H1 (cell line): ENCODE measurements at regions not wholly inside any gene's neighbourhood (a gene's known extent, or its start where the extent isn't known, plus 50 kb on each side); places are given as distances from the start of the nearest gene placed in this dataset.

Experiments
- CTCF ChIA-PET: fragments of 300-600 bp; sonication (Branson Sonifier 250); formaldehyde crosslinking; loops from one replicate; lab custom pipeline; 2021; ENCODE audit not compliant: partially characterized antibody; lab: Charles Lee
- POLR2A ChIA-PET: fragments of 300-600 bp; sonication (Branson Sonifier 250); formaldehyde crosslinking; loops from one replicate; lab custom pipeline; 2021; ENCODE audit warnings: inconsistent platforms; ENCODE audit not compliant: partially characterized antibody; lab: Charles Lee
- DNase-seq, 2 experiments: peaks; one replicate each; pipeline versions ENCODE4 v3.0.0 to v3.0.0-alpha.2; 2010 to 2022; ENCODE audit warnings: low spot score in 2 of 2, low read depth in 1 of 2, mixed read lengths in 1 of 2
- FAIRE-seq: peaks from 2 replicates; lab custom pipeline; 2011; peaks lifted over from hg19 to GRCh38; lab: Jason Lieb, UNC
- H2AFZ ChIP-seq: 2 replicates; pipeline ENCODE4 v1.8.1; 2012; ENCODE audit warnings: low read length, inconsistent platforms
- H2AK5ac ChIP-seq: 2 replicates; pipeline ENCODE4 v1.6.1; 2013; ENCODE audit warnings: low read depth, low read length
- H2BK120ac ChIP-seq: replicated peaks from 2 replicates; pipeline ENCODE3; 2013; ENCODE audit warnings: low read depth, low read length, inconsistent platforms
- H2BK12ac ChIP-seq: 2 replicates; pipeline ENCODE4 v1.6.1; 2013; ENCODE audit warnings: low read depth, low read length
- H2BK15ac ChIP-seq: 2 replicates; pipeline ENCODE4 v1.6.1; 2013; ENCODE audit warnings: low read length
- H2BK20ac ChIP-seq: 2 replicates; pipeline ENCODE4 v1.6.1; 2013; ENCODE audit warnings: low read length
- H2BK5ac ChIP-seq: 2 replicates; pipeline ENCODE4 v1.6.1; 2013; ENCODE audit warnings: low read depth, low read length
- H3K14ac ChIP-seq: 2 replicates; pipeline ENCODE4 v1.6.1; 2013; ENCODE audit warnings: inconsistent platforms; ENCODE audit not compliant: insufficient read length
- H3K18ac ChIP-seq: 2 replicates; pipeline ENCODE4 v1.6.1; 2013; ENCODE audit warnings: low read length; ENCODE audit errors: extremely low read depth
- H3K23ac ChIP-seq: 2 replicates; pipeline ENCODE4 v1.6.1; 2013; ENCODE audit warnings: inconsistent platforms; ENCODE audit not compliant: insufficient read length
- H3K23me2 ChIP-seq: 2 replicates; pipeline ENCODE4 v1.6.1; 2013; ENCODE audit warnings: low read depth, low read length
- H3K27ac ChIP-seq: 2 replicates; pipeline ENCODE4 v1.6.1; 2011; ENCODE audit warnings: low read depth, low read length, inconsistent platforms
- H3K27me3 ChIP-seq, 4 experiments: replicated peaks in 1 of 4; 1 replicate in 1 of 4; 2 replicates in 3 of 4; pipeline versions ENCODE4 v1.6.1 to v1.8.1; 2011 to 2013; ENCODE audit warnings: low read length in 3 of 4, mild to moderate bottlenecking in 3 of 4, inconsistent platforms in 2 of 4, mixed read lengths in 2 of 4, moderate library complexity in 1 of 4; ENCODE audit not compliant: control insufficient read depth in 3 of 4, insufficient read depth in 3 of 4; ENCODE audit errors: extremely low read depth in 1 of 4
- H3K36me3 ChIP-seq, 4 experiments: 2 replicates each; pipeline versions ENCODE4 v1.6.1 to v1.8.1; 2011 to 2013; ENCODE audit warnings: mild to moderate bottlenecking in 4 of 4, low read length in 3 of 4, moderate library complexity in 2 of 4, control low read depth in 1 of 4, inconsistent platforms in 1 of 4; ENCODE audit not compliant: insufficient read depth in 4 of 4, control insufficient read depth in 2 of 4
- H3K4ac ChIP-seq: replicated peaks from 2 replicates; pipeline ENCODE3; 2013; ENCODE audit warnings: low read length, low read depth, mixed read lengths, inconsistent platforms; ENCODE audit not compliant: insufficient read length
- H3K4me1 ChIP-seq, 4 experiments: replicated peaks in 1 of 4; 1 replicate in 1 of 4; 2 replicates in 3 of 4; pipeline versions ENCODE4 v1.6.1 to v1.8.1; 2011 to 2013; ENCODE audit warnings: low read length in 3 of 4, inconsistent platforms in 2 of 4, mixed read lengths in 1 of 4; ENCODE audit not compliant: insufficient read depth in 4 of 4, control insufficient read depth in 3 of 4
- H3K4me2 ChIP-seq, 2 experiments: 2 replicates each; pipeline versions ENCODE4 v1.6.1 to v1.8.1; 2011 to 2013; ENCODE audit warnings: low read depth in 2 of 2, low read length in 2 of 2, control low read depth in 1 of 2, inconsistent platforms in 1 of 2, mild to moderate bottlenecking in 1 of 2; ENCODE audit not compliant: insufficient read depth in 1 of 2
- H3K4me3 ChIP-seq, 4 experiments: fragments of 200-600, 300-600 bp in 1 of 4; sonication (generic), shearing (Covaris generic), sonication (Bioruptor Twin) in 1 of 4; 2 replicates each; pipeline versions ENCODE4 v1.5.1 to v1.8.1; 2011 to 2016; ENCODE audit warnings: low read length in 4 of 4, low read depth in 3 of 4, control low read depth in 2 of 4, inconsistent platforms in 2 of 4, mild to moderate bottlenecking in 2 of 4, mixed read lengths in 1 of 4, moderate library complexity in 1 of 4; ENCODE audit not compliant: insufficient read depth in 2 of 4; ENCODE audit errors: extremely low read depth in 1 of 4
- H3K56ac ChIP-seq: replicated peaks from 2 replicates; pipeline ENCODE3; 2013; ENCODE audit warnings: low read depth, mild to moderate bottlenecking, mixed read lengths, low read length, inconsistent platforms; ENCODE audit not compliant: insufficient read length
- H3K79me1 ChIP-seq: 2 replicates; pipeline ENCODE4 v1.6.1; 2013; ENCODE audit warnings: low read depth, low read length, control low read depth
- H3K79me2 ChIP-seq, 2 experiments: 2 replicates each; pipeline versions ENCODE4 v1.6.1 to v1.8.1; 2012 to 2013; ENCODE audit warnings: low read length in 2 of 2, mild to moderate bottlenecking in 2 of 2, inconsistent platforms in 1 of 2; ENCODE audit not compliant: insufficient read depth in 2 of 2, control insufficient read depth in 1 of 2
- H3K9ac ChIP-seq, 4 experiments: replicated peaks in 1 of 4; 1 replicate in 1 of 4; 2 replicates in 3 of 4; pipeline versions ENCODE4 v1.6.1 to v1.8.1; 2011 to 2013; ENCODE audit warnings: low read depth in 3 of 4, low read length in 3 of 4, control low read depth in 2 of 4, mild to moderate bottlenecking in 2 of 4, moderate library complexity in 2 of 4, inconsistent platforms in 1 of 4; ENCODE audit errors: extremely low read depth in 1 of 4
- H3K9me3 ChIP-seq, 2 experiments: 2 replicates each; pipeline versions ENCODE4 v1.6.1 to v1.8.1; 2012 to 2013; ENCODE audit warnings: mild to moderate bottlenecking in 2 of 2, moderate library complexity in 2 of 2, control low read depth in 1 of 2, inconsistent platforms in 1 of 2, low read depth in 1 of 2, low read length in 1 of 2, mixed read lengths in 1 of 2; ENCODE audit not compliant: insufficient read depth in 2 of 2
- H4K20me1 ChIP-seq, 2 experiments: replicated peaks in 1 of 2; 2 replicates each; pipeline versions ENCODE3 to v1.8.1; 2011 to 2013; ENCODE audit warnings: inconsistent platforms in 2 of 2, low read length in 2 of 2, mild to moderate bottlenecking in 1 of 2; ENCODE audit not compliant: insufficient read depth in 2 of 2, control insufficient read depth in 1 of 2
- H4K5ac ChIP-seq: 2 replicates; pipeline ENCODE4 v1.6.1; 2013; ENCODE audit warnings: low read length, low read depth, mixed read lengths, inconsistent platforms; ENCODE audit not compliant: insufficient read length
- H4K8ac ChIP-seq: 2 replicates; pipeline ENCODE4 v1.8.0; 2013; ENCODE audit warnings: mild to moderate bottlenecking, moderate library complexity, low read length, inconsistent platforms; ENCODE audit not compliant: insufficient read depth; ENCODE audit errors: extremely low read depth
- H4K91ac ChIP-seq: replicated peaks from 2 replicates; pipeline ENCODE3; 2013; ENCODE audit warnings: low read length, mixed read lengths, inconsistent platforms; ENCODE audit not compliant: insufficient read length
- BRCA1 ChIP-seq: IDR thresholded peaks from 2 replicates; pipeline ENCODE4 v1.6.1; 2012; ENCODE audit warnings: low read depth, low read length, improper control_type of control experiment
- CBX8 ChIP-seq: fragments of 300-800, 300-1000 bp; sonication (generic); IDR thresholded peaks from 2 replicates; pipeline ENCODE4 v1.7.1; 2016; ENCODE audit warnings: low read depth, low read length, borderline replicate concordance
- CHD1 ChIP-seq: IDR thresholded peaks from 2 replicates; pipeline ENCODE4 v1.6.1; 2012; ENCODE audit warnings: low read depth, low read length, improper control_type of control experiment
- CTCF ChIP-seq, 3 experiments: IDR thresholded peaks; 1 replicate in 2 of 3; 2 replicates in 1 of 3; pipeline versions ENCODE4 v1.5.1 to v1.6.1; 2011; ENCODE audit warnings: low read length in 3 of 3, mild to moderate bottlenecking in 3 of 3, inconsistent platforms in 2 of 3, low read depth in 1 of 3, moderate library complexity in 1 of 3; ENCODE audit not compliant: insufficient read depth in 1 of 3; ENCODE audit errors: control extremely low read depth in 1 of 3
- EZH2 ChIP-seq: fragments of 200-600 bp; sonication (generic); IDR thresholded peaks from 2 replicates; pipeline ENCODE4 v1.7.1; 2012; ENCODE audit warnings: low read depth, mild to moderate bottlenecking, moderate library complexity, low read length, inconsistent platforms; ENCODE audit not compliant: severe bottlenecking
- GTF2F1 ChIP-seq: IDR thresholded peaks from 2 replicates; pipeline ENCODE4 v1.6.1; 2012; ENCODE audit warnings: low read depth, low read length, improper control_type of control experiment, borderline replicate concordance
- HDAC6 ChIP-seq: IDR thresholded peaks from one replicate; pipeline ENCODE4 v1.7.1; 2012; ENCODE audit warnings: low read depth, mild to moderate bottlenecking, inconsistent platforms, low read length, moderate library complexity
- MAX ChIP-seq: IDR thresholded peaks from 2 replicates; pipeline ENCODE4 v1.6.1; 2012; ENCODE audit warnings: inconsistent platforms
- PHF8 ChIP-seq: fragments of 200-600 bp; sonication (generic); conservative IDR thresholded peaks from 2 replicates; pipeline ENCODE4 v1.7.1; 2012; ENCODE audit warnings: low read depth, mild to moderate bottlenecking, inconsistent platforms, low read length, moderate library complexity
- TCF12 ChIP-seq: IDR thresholded peaks from 2 replicates; pipeline ENCODE4 v1.6.1; 2011; ENCODE audit warnings: low read depth, mild to moderate bottlenecking, low read length
- TEAD4 ChIP-seq: IDR thresholded peaks from 2 replicates; pipeline ENCODE4 v1.6.1; 2012; ENCODE audit warnings: low read depth, low read length, inconsistent platforms, mixed read lengths
- WGBS, 2 experiments: shearing (Covaris generic) in 1 of 2; methylation state at CpG; one replicate each; pipeline versions ENCODE4 v1.1.6 to v1.1.7; 2013 to 2015; ENCODE audit warnings: low lambda C conversion rate in 2 of 2, mixed read lengths in 2 of 2, inconsistent platforms in 1 of 2, low coverage in 1 of 2, missing lambda C conversion rate in 1 of 2; ENCODE audit not compliant: insufficient replicate concordance in 2 of 2, insufficient coverage in 1 of 2, insufficient read length in 1 of 2; ENCODE audit errors: extremely low coverage in 1 of 2, missing lambda C conversion rate in 1 of 2; 5-methylcytosine and 5-hydroxymethylcytosine counted together

GRCh38 chr4:124121461-124121971, 591.0 kb downstream of the ANKRD50 start:
- no peaks in the 10 kb centered on the region for H3K23me2 ChIP-seq
- H3K79me2 ChIP-seq = no peaks in the 10 kb centered on the region
- WGBS, 2 experiments = 95% methylated on average over 1 of the region's 1 CpG; no CpG with 5 or more reads in 1 of the 2 experiments
- H3K4ac ChIP-seq = no peak overlapping the region
- H3K4me1 ChIP-seq = no peaks in the 10 kb centered on the region
- no peak for FAIRE-seq
- H3K14ac ChIP-seq = no peak overlapping the region
- H4K5ac ChIP-seq = no peak overlapping the region
- DNase-seq = no peak
- H3K36me3 ChIP-seq = no peaks in the 10 kb centered on the region
- H3K27me3 ChIP-seq = no peaks in the 10 kb centered on the region
- ChIA-PET POLR2A (no interaction called here), CTCF (interaction anchor here (0.6 to 1.6 kb wide), 3 partner anchors 9 to 887 kb away, joined by 3 to 4 read pairs (median 3); no protein-coding TSS in a partner anchor)
- H2BK5ac ChIP-seq = no peak overlapping the region
- no peaks in the 10 kb centered on the region for H4K20me1 ChIP-seq
- H3K23ac ChIP-seq = no peak overlapping the region
- no peaks in the 10 kb centered on the region for H3K79me1 ChIP-seq
- no peak overlapping the region for H3K4me2 ChIP-seq
- H2AFZ ChIP-seq = no peak overlapping the region
- no peak overlapping the region for H3K18ac ChIP-seq
- H2BK15ac ChIP-seq = no peak overlapping the region
- no peaks in the 10 kb centered on the region for H3K9me3 ChIP-seq
- H4K91ac ChIP-seq = no peak overlapping the region
- H3K9ac ChIP-seq = no peak overlapping the region
- no peak overlapping the region for H2BK20ac ChIP-seq
- H2AK5ac ChIP-seq = no peak overlapping the region
- H3K4me3 ChIP-seq = no peak overlapping the region
- no peak overlapping the region for H3K56ac ChIP-seq
- no peak overlapping the region for H2BK12ac ChIP-seq
- H2BK120ac ChIP-seq = no peak overlapping the region
- no peak overlapping the region for H3K27ac ChIP-seq
- no peak overlapping the region for H4K8ac ChIP-seq
- TF ChIP-seq EZH2 = no peak
- TF ChIP-seq MAX = no peak
- TF ChIP-seq CBX8 = no peak
- no peak for TF ChIP-seq CTCF (IDR thresholded peaks at IDR 0.05; ENCODE audit: control extremely low read depth in 1 of 3, insufficient read depth in 1 of 3, low read depth in 1 of 3, low read length in 3 of 3)
- TF ChIP-seq TEAD4 = no peak
- TF ChIP-seq TCF12 = no peak
- no peak for TF ChIP-seq CHD1
- TF ChIP-seq HDAC6 = no peak
- no peak for TF ChIP-seq PHF8
- TF ChIP-seq BRCA1 = no peak
- no peak for TF ChIP-seq GTF2F1
